HUDEP-2 (cell line): ENCODE measurements at regions not wholly inside any gene's neighbourhood (a gene's known extent, or its start where the extent isn't known, plus 50 kb on each side); places are given as distances from the start of the nearest gene placed in this dataset.
"Not testable (repeated sequence)": the region's sequence is repeated elsewhere in the genome, so short reads cannot be mapped to it uniquely, and the experiment has no call there.

Experiments
- DNase-seq, 76 experiments: peaks; one replicate each; lab custom pipeline; 2025; ENCODE audit not compliant: unreplicated experiment in 76 of 76; lab: John Stamatoyannopoulos, UW

DNA sequence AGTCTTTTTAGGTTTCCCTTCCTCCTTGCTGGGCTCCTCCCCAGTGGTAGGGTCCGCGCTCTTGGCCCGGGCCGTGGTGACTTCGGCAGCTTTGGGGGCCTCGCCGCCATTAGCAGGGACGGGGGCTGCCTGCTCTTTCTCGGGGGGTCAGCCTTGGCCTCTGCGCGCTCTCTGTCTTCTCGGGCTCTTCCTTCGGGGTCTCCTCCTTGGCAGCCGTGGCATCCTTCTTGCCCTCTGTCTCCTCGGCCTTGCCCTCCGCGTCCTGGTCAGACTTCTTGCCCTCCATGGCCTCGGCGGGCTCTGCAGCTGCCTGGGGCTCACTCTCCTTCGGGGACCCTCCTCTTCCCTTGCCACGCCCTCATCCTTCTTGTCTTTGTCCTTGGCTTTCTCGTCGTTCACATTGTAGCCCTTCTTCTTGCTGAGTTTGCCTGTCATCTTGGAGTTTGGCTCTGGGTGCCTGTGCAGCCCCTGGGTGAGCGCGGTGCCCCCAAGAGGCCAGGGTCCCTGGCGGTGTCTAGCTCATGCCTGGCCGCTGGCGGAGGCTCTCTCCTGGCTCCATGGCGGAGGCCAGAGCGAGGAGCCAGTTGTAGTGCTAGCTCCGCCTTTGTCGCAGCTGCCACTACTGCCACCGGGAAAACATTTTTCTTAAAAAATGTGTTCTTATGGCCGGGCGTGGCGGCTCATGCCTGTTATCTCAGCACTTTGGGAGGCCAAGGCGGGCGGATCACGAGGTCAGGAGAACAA lies 283.0 kb upstream of the SGCG start:
- DNase-seq, result no peak

DNA sequence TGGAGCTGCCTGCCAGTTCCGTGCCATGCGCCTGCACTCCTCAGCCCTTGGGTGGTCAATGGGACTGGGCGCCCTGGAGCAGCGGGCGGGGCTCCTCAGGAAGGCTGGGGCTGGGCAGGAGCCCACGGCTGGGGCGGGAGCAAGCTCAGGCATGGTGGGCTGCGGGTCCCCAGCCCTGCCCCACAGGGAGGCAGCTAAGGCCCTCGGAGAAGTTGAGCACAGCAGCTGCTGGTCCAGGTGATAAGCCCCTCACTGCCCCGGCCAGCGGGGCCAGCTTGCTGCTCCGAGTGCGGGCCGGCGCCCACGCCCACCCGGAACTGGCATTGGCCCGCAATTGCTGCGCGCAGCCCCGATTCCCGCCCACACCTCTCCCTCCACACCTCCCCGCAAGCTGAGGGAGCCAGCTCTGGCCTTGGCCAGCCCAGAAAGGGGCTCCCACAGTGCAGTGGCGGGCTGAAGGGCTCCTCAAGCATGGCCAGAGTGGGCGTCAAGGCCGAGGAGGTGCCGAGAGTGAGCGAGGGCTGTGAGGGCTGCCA lies 280.3 kb upstream of the SGCG start:
- not testable (repeated sequence) for DNase-seq

- DNase-seq, result no peak
Measured at GRCh38 chr13:22903301-22903700, 277.5 kb upstream of the SGCG start.

GRCh38 chr13:22903925-22904324 lies 276.9 kb upstream of the SGCG start:
- peak in 1 of 76 experiments; percentile 1 for DNase-seq

DNA sequence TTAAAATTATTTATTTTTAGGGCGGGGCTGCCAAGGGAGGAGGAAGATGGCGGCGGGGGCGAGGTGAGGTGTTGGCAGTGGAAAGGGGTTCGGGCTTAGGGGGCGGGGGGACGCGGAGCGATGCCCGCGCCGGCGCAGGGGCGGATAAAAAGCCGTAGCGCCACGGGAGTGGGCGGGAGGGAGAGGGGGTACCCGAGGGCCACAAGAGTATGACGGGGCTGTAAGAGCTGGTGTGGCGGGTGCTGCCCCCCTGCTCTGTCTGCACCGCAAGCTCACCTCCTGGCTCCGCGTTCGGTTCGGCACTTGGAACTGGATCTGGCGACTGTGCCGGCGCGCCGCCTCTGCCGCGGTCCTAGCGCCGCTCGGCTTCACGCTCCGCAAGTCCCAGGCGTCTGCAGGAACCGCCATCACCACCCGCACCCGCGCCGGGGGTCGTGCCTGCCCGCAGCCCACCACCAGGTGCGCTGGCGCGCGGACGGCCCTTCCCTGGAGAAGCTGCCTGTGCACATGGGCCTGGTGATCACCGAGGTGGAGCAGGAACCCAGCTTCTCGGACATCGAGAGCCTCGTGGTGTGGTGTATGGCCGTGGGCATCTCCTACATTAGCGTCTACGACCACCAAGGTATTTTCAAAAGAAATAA lies 265.2 kb upstream of the SGCG start:
- no peak for DNase-seq

DNA sequence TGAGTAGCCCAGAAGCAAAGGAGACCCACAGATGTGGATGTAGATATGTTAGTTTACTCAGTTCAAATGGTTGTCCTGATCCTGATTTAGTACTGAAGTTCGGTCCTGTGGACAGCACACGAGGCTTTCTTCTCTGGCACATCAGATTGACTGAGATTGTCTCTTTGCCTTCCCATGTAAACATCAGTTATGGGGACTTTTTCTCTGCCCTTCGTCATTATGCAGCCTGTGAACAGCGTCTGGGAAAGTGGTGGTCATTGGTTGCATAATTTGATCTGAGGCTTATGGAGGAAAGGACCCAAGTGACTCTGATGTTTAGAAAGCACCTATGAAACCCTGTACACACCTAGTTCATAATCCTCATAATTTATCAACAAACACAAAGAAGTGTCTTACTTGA lies 264.5 kb upstream of the SGCG start:
- DNase-seq, result not testable (repeated sequence)

DNA sequence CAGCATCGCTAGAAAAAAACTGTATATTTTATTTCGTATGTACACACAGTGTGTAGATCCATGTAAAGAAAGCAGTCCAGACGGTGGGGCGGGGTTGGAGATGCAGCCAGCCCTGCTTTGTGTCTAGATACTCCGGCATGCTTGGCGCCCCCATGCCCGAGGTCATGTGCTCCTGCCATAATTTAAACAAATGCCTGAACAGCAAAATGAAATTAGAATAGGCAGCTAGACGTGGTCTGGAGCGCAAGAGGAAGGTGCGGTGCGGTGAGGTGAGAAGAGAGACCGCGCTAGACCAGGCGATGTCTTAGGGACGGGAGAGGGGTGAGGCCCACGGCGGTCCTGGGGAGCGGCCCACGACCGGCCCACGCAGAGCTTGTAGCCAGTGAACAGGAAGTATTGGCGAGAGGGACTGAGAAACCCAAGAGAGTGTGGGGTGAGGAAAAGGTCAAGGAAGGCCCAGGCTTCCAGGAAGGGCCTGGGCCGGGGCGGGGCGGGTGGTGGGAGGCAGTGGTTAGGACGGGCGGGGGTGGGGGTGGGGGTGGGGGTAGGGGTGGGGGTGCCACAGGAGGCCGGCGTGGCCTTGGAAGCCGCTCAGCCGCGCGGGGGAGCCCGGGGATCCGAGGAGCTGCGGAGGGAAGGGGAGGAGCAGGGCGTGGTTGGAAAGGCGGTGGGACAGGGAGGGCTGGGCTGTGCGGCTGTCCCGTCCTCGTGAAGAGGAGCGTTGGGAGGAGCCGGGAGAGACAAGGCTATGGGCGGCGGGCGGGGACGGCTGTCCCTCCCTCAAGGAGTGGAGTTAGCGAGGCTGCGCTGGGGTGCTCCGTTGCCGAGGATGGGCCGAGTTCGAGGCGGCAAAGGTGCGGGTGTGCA lies 254.7 kb upstream of the SGCG start:
- DNase-seq, result peak in 48 of 76 experiments; percentile 1 to 74 (median 28)

- DNase-seq, result no peak
Measured at GRCh38 chr13:22926748-22927400, 253.9 kb upstream of the SGCG start.

DNA sequence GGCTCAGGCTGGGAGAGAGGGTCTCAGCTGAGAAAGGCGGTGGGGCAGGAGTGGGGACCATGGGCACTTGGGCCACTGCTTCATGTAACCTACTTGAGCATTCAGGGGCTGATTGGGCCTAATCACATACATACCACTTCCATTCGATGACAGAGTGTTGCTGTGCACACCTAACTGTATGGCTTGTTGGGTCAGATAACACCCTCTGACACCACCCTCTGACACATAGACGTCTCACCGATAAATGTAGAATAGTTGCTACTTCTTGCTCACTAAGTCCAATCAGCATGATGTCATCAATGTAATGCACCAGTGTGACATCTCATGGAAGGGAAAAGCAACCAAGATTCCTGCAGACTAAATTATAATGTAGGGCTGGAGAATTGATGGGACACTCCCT lies 252.9 kb upstream of the SGCG start:
- peak in 5 of 76 experiments; percentile 6 to 40 (median 25) for DNase-seq

DNA sequence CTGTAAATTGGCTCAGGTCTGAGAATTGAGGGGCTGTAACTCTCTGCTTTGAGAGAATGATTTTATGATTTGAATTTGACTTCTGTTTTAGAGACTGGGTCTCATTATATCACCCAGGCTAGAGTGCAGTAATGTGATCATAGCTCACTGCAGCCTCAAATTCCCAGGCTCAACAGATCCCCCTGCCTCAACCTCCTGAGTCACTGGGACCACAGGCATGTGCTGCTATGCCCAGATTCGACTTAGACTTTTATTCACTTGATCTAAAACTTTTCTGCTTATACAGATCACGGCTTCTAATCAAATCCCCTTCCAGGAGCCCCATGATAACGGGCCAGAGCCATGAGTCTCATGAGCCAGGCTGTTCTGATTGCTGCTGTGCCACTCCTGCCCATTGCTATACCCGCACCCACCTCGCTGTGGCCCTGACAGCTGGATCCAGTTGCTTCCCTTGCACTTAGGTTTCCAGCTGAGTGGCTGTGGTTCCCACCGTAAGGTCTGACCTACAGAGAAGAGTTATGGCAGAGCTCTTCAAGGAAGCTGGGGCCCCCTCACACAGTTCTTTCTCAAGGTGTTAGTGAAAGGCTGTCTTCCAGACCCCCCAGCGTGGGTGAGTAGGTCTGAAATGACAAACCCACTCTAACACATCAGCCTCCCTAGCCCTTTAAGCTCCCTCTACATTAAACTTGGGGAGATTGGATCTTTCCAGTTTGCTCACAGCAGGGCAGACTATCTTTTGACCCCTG lies 251.2 kb upstream of the SGCG start:
- no peak for DNase-seq

DNA sequence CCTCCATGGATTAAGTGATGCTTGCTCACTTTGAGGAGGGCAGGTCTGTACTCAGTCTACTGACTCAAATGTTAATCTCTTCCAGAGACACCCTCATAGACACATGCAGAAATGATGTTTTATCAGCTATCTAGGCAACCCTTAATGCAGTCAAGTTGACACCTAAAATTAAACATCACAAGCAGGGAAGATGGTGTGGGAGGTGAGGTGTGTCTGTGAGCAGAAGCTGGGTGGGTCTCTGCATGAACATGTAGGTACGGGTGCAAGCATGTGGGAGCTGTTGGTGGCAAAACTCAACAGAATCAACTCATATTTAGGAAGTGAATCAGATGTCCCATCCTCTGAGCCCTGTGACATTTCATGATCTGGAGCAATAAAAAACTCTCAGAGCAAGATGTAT lies 249.2 kb upstream of the SGCG start:
- no peak for DNase-seq

DNA sequence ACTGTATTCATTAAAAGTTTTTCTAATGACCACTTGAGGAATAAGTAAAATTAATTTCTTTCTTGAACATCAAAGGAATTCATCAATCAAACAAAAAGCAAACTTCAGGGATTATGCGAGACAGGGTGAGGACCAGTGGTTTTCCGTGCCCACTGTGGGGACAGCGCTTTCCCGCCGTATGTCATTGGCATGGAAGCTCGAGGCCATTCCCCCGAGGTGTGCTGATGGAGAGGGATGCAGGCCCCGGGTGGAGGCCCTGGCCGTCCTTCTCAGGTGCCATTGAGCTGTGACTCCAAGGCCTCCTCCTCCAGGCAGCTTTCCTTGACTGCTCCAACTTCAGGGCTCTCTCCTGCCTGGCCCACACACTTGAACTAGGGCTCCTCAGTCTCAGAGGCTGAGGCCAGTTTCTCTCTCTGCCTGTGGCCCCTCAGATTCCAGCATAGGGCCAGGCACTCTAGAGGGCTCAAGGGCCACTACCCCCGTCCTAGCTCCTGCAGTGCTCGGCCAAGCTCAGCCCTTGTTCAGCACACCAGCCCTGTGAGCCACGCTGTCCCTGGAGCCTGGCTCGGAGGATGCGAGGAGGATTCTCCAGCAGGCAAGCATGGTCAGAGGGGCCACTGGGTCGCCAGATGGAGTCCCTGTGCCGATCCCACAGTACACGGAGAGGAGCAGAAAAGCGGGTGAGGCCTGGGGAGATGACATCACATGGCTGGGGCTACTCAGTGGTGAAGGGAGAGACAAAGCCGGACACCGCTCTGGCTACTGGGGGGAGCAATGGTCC lies 248.0 kb upstream of the SGCG start:
- DNase-seq, result not testable (repeated sequence)

- no peak for DNase-seq
Measured at GRCh38 chr13:22933571-22934181, 247.1 kb upstream of the SGCG start.

- DNase-seq, result no peak
Measured at GRCh38 chr13:22934744-22935523, 245.8 kb upstream of the SGCG start.

- no peak for DNase-seq
Measured at GRCh38 chr13:22936228-22936627, 244.6 kb upstream of the SGCG start.

GRCh38 chr13:22937241-22937640 lies 243.5 kb upstream of the SGCG start:
- no peak for DNase-seq

DNA sequence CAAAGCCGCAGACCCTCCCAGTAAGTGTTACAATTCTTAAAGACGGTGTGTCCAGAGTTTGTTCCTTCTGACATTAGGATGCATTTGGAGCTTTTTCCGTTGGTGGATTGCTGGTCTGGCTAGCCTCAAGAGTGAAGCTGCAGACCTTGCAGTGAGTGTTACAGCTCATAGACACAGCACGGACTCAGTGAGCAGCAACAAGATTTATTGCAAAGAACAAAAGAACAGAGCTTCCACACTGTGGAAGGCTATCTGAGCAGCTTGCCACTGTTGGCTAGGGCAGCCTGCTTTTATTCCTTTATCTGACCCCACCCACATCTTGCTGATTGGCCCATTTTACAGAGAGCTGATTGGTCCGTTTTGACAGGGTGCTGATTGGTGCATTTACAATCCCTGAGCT lies 242.8 kb upstream of the SGCG start:
- DNase-seq, result no peak

DNA sequence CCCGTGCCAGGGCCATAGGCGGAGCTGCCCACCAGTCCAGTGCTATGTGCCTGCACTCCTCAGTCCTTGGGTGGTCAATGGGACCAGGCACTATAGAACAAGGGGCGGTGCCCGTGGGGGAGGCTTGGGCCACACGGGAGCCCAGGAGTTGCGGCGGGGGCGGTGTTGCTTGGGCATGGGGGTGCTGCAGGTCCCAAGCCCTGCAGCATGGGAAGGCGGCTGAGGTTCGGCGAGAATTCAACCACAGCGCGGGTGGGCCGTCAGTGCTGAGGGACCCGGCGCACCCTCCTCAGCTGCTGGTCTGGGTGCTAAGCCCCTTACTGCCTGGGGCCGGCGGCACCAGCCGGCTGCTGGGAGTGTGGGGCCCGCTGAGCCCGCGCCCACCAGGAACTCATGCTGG lies 242.2 kb upstream of the SGCG start:
- DNase-seq, result no peak
